Heart left ventricle (tissue), 13 donors: ENCODE measurements at regions not wholly inside any gene's neighbourhood (a gene's known extent, or its start where the extent isn't known, plus 50 kb on each side); places are given as distances from the start of the nearest gene placed in this dataset.

ENCODE experiments used
- CTCF ChIP-seq, 12 donors: fragments of 200-600 bp; sonication (generic) in 4 of 12; IDR thresholded peaks; one replicate each; pipeline versions ENCODE4 v1.5.0 to v1.8.0; 2018 to 2022; ENCODE audit warnings: antibody characterized with exemption in 12 of 12, mild to moderate bottlenecking in 5 of 12
- POLR2A ChIP-seq, 2 donors: fragments of 450-650 bp; IDR thresholded peaks; one replicate each; pipeline ENCODE4 v1.6.1; 2017; ENCODE audit warnings: antibody characterized with exemption in 2 of 2, mild to moderate bottlenecking in 2 of 2, moderate library complexity in 2 of 2
- donor health status: ischemic (EF 13 %, LVEDD 7.1; RV severe dilation, severe dysfunction).
- donor health status: DM: no; HTN: yes; CAD: no.
- donor health status: DM: no; HTN: no; CAD: no.
- donor health status: ischemic (EF 25% LVEDD 6.9; RV normal size, moderate dysfunction).
- donor health status: ischemic (EF 25% LVEDD 5.7; RV mildly dilated, moderate dysfunction).
- donor health status: ischemic (EF 35%, LVEDD 5.7; RV mildly dilated, moderate dysfunction).
- donor health status: nonischemic (EF 11% LVEDD 7.7; RV severe dilation, severe dysfunction).
- donor health status: DM: yes; HTN: yes; CAD: no.
- donor health status: PGD.
- donor health status: ischemic (EF 29% LVEDD 5.4; RV normal size, mild dysfunction).
- donor health status: nonischemic (EF 23%, LVEDD 6.1; RV moderate dilation, normal function).

GRCh38 chr1:59136541-59137275, 160.2 kb upstream of the FGGY start:
- TF ChIP-seq CTCF (IDR thresholded peaks at IDR 0.05) (no peak), POLR2A (IDR thresholded peaks at IDR 0.05) (no peak)
